ENCODE measurements at regions not wholly inside any gene's neighbourhood (a gene's known extent, or its start where the extent isn't known, plus 50 kb on each side); places are given as distances from the start of the nearest gene placed in this dataset.

DNA sequence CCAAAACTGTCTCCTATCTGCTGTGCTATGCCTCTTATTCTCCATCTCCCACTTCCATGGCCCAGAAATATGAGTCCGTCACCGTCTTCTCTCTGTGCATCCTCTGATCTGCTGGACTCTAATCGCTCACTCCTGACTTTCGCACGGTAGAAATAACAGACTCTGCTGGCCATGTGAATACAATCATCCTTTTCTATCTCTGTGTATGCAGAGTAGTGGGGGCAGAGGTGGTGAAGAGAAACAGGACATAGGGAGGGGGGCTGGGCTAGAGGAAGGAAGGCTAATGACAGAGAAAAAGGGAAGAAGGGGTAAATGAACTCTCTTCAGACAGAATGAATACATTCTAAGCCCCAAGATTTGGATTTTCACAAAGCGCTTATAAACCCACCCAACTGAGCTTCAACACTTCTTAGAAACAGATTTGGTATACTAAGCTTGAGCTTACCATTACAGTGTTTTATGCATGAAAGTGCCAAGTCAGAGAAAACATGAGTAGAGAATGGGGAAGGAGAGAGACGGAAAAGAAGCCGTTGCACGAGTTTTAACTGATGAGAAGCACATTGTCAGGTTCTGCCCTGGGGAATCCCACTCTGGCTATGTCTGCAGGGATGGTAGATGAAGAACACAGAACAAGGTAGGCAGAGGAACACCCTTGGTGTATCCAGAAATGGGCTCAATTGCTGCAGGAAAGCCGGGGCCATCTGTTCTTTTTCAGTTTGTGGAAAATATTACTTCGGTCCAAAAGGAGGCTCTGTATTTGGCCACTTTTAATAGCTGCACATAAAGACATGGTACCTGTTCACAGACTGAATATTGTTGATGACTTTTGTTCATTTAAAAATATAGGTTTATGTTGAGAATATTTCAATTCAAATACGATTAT is 324.7 kb downstream of the ETS1 start:
- no TSS peak for BruUV-seq (replicated peaks)
- no peaks in the 10 kb centered on the region for H3K4me1 ChIP-seq (ENCODE audit: control insufficient read depth, extremely low read depth, insufficient read depth, low read length)
- ChIA-PET CTCF (no interaction called here), POLR2A (interaction anchor here (0.6 kb wide), 1 partner anchor 360 kb away, joined by 3 read pairs; no protein-coding TSS in a partner anchor)
- no peak overlapping the region for H2AFZ ChIP-seq (ENCODE audit: low read depth, low read length)
- no peak for FAIRE-seq
- no peaks in the 10 kb centered on the region for H3K27me3 ChIP-seq (ENCODE audit: control insufficient read depth in 2 of 2, insufficient read depth in 2 of 2, low read length in 2 of 2)
- no peaks in the 10 kb centered on the region for H3K36me3 ChIP-seq (ENCODE audit: control insufficient read depth in 2 of 2, extremely low read depth in 1 of 2, insufficient read depth in 2 of 2, low read length in 2 of 2)
- no peaks in the 10 kb centered on the region for H3K9me1 ChIP-seq (replicated peaks; ENCODE audit: control insufficient read depth, extremely low read depth, insufficient read depth, low read length)
- dilution Hi-C loops (cut with MboI; ENCODE audit: extremely low pct_ligation_motif_present, low sequenced_read_pairs) = no loop called here
- H3K79me2 ChIP-seq (ENCODE audit: control insufficient read depth, insufficient read depth, low read length) = no peaks in the 10 kb centered on the region
- H3K9ac ChIP-seq (replicated peaks; ENCODE audit: extremely low read depth, insufficient read depth, low read length) = no peak overlapping the region
- no peak overlapping the region for H3K4me2 ChIP-seq (ENCODE audit: insufficient read depth, low read length)
- TF ChIP-seq EZH2 (IDR thresholded peaks at IDR 0.05; ENCODE audit: borderline replicate concordance, low read depth, low read length, severe bottlenecking) = no peak
- TF ChIP-seq POLR2A (IDR thresholded peaks at IDR 0.05; ENCODE audit: low read depth, low read length) = no peak
- TF ChIP-seq GATA2 (IDR thresholded peaks at IDR 0.05; ENCODE audit: insufficient read depth, insufficient read length, low read depth, low read length) = no peak
- TF ChIP-seq FOS (IDR thresholded peaks at IDR 0.05; ENCODE audit: borderline replicate concordance, insufficient read depth, low read length) = no peak
- H3K4me3 ChIP-seq (replicated peaks in 1 of 3; ENCODE audit: insufficient read depth in 1 of 3, low read depth in 1 of 3, low read length in 3 of 3) = no peak overlapping the region
- H3K27ac ChIP-seq (ENCODE audit: insufficient read depth, low read depth, low read length) = no peak overlapping the region
- H3K9me3 ChIP-seq (replicated peaks; ENCODE audit: control insufficient read depth, insufficient read depth, low read length) = no peaks in the 10 kb centered on the region
- DNase-seq (ENCODE audit: low read depth, low spot score) = no peak
- intact Hi-C loops (cut with micrococcal nuclease) = no loop called here
- H4K20me1 ChIP-seq (replicated peaks; ENCODE audit: control insufficient read depth, extremely low read depth, insufficient read depth, low read length) = no peaks in the 10 kb centered on the region

DNA sequence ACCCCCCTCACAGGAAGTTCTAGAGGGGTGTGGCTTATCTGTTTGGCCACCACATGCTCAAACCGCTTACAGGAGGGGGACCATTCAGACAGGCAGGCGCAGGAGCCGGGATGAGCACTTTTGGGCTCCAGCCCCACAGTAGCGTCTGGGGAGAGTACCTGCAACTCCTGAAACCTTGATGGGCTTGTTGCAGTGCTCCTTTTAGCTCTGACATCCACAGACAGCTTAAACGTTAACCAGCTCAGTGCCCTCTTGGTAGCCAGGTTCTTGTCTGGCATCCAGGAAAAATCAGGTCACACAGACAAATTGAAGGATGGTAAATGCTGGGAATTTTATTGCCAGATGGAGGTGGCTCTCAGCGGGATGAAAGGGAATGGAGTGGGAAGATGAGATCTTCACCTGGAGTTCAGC is 326.3 kb downstream of the ETS1 start:
- H3K9me3 ChIP-seq (replicated peaks; ENCODE audit: control insufficient read depth, insufficient read depth, low read length) = no peaks in the 10 kb centered on the region
- POLR2A ChIA-PET = no interaction called here
- H3K4me1 ChIP-seq (ENCODE audit: control insufficient read depth, extremely low read depth, insufficient read depth, low read length) = no peaks in the 10 kb centered on the region
- H3K36me3 ChIP-seq (ENCODE audit: control insufficient read depth in 2 of 2, extremely low read depth in 1 of 2, insufficient read depth in 2 of 2, low read length in 2 of 2) = no peaks in the 10 kb centered on the region
- H3K4me3 ChIP-seq (replicated peaks in 1 of 3; ENCODE audit: insufficient read depth in 1 of 3, low read depth in 1 of 3, low read length in 3 of 3) = no peak overlapping the region
- TF ChIP-seq POLR2A (IDR thresholded peaks at IDR 0.05; ENCODE audit: low read depth, low read length) = no peak
- TF ChIP-seq GATA2 (IDR thresholded peaks at IDR 0.05; ENCODE audit: insufficient read depth, insufficient read length, low read depth, low read length) = no peak
- TF ChIP-seq FOS (IDR thresholded peaks at IDR 0.05; ENCODE audit: borderline replicate concordance, insufficient read depth, low read length) = no peak
- no peaks in the 10 kb centered on the region for H3K9me1 ChIP-seq (replicated peaks; ENCODE audit: control insufficient read depth, extremely low read depth, insufficient read depth, low read length)
- no peak for FAIRE-seq
- no peak overlapping the region for H3K4me2 ChIP-seq (ENCODE audit: insufficient read depth, low read length)
- H3K79me2 ChIP-seq (ENCODE audit: control insufficient read depth, insufficient read depth, low read length) = no peaks in the 10 kb centered on the region
- H3K27me3 ChIP-seq (ENCODE audit: control insufficient read depth in 2 of 2, insufficient read depth in 2 of 2, low read length in 2 of 2) = no peaks in the 10 kb centered on the region
- no peak overlapping the region for H3K27ac ChIP-seq (ENCODE audit: insufficient read depth, low read depth, low read length)
- no peak overlapping the region for H2AFZ ChIP-seq (ENCODE audit: low read depth, low read length)
- H4K20me1 ChIP-seq (replicated peaks; ENCODE audit: control insufficient read depth, extremely low read depth, insufficient read depth, low read length) = no peaks in the 10 kb centered on the region
- dilution Hi-C loops (cut with MboI; ENCODE audit: extremely low pct_ligation_motif_present, low sequenced_read_pairs) = no loop called here
- BruUV-seq (replicated peaks) = no TSS peak
- no peak overlapping the region for H3K9ac ChIP-seq (replicated peaks; ENCODE audit: extremely low read depth, insufficient read depth, low read length)
- CTCF ChIA-PET = no interaction called here
- DNase-seq (ENCODE audit: low read depth, low spot score) = no peak
- intact Hi-C loops (cut with micrococcal nuclease) = no loop called here

All from endothelial cell of umbilical vein (primary cell).